ENCODE measurements at regions not wholly inside any gene's neighbourhood (a gene's known extent, or its start where the extent isn't known, plus 50 kb on each side); places are given as distances from the start of the nearest gene placed in this dataset.

- no peak for TF ChIP-seq SIN3A (IDR thresholded peaks at IDR 0.05; ENCODE audit: borderline replicate concordance, insufficient read depth, low read length)
- no peak for TF ChIP-seq TAF1 (IDR thresholded peaks at IDR 0.05; ENCODE audit: borderline replicate concordance, insufficient read depth, low read length)
- TF ChIP-seq POLR2AphosphoS5 (IDR thresholded peaks at IDR 0.05; ENCODE audit: low read depth, low read length): no peak
- TF ChIP-seq REST (IDR thresholded peaks at IDR 0.05; ENCODE audit: insufficient read depth in 1 of 2, low read depth in 2 of 2, low read length in 2 of 2): no peak
- TF ChIP-seq FOXP2 (optimal IDR thresholded peaks at IDR 0.05; ENCODE audit: borderline replicate concordance, extremely low read depth, extremely low read length, insufficient read depth): no peak
Measured at GRCh38 chr6:79330704-79331103, 96.2 kb upstream of the HMGN3 start.

DNA sequence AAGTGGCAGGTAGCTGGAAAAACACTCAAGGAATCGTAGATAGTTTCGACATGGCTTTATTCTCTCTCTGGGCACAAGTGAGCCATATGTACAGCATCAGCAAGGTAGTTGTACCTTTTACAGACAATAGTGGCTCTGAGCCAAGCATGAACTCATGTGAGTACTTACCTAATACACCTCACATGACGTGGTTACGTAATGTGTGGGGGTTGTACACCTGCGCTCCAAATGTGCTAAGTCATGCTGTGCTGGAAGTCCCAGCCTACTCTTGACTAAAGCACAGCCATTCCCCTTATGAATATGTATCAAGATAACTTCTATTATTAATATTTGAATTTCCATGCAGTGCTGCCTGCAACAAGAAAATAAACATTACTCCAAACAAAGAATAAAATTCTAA, 78.8 kb upstream of the HMGN3 start:
- no peak for TF ChIP-seq SIN3A (IDR thresholded peaks at IDR 0.05; ENCODE audit: borderline replicate concordance, insufficient read depth, low read length)
- no peak for TF ChIP-seq FOXP2 (optimal IDR thresholded peaks at IDR 0.05; ENCODE audit: borderline replicate concordance, extremely low read depth, extremely low read length, insufficient read depth)
- TF ChIP-seq REST (IDR thresholded peaks at IDR 0.05; ENCODE audit: insufficient read depth in 1 of 2, low read depth in 2 of 2, low read length in 2 of 2): no peak
- TF ChIP-seq TAF1 (IDR thresholded peaks at IDR 0.05; ENCODE audit: borderline replicate concordance, insufficient read depth, low read length): no peak

GRCh38 chr6:79307321-79308036, 73.0 kb upstream of the HMGN3 start:
- TF ChIP-seq TAF1 (IDR thresholded peaks at IDR 0.05; ENCODE audit: borderline replicate concordance, insufficient read depth, low read length): no peak
- no peak for TF ChIP-seq SIN3A (IDR thresholded peaks at IDR 0.05; ENCODE audit: borderline replicate concordance, insufficient read depth, low read length)
- TF ChIP-seq REST (IDR thresholded peaks at IDR 0.05; ENCODE audit: insufficient read depth in 1 of 2, low read depth in 2 of 2, low read length in 2 of 2): no peak
- TF ChIP-seq POLR2AphosphoS5 (IDR thresholded peaks at IDR 0.05; ENCODE audit: low read depth, low read length): no peak
- no peak for TF ChIP-seq FOXP2 (optimal IDR thresholded peaks at IDR 0.05; ENCODE audit: borderline replicate concordance, extremely low read depth, extremely low read length, insufficient read depth)

- TF ChIP-seq TAF1 (IDR thresholded peaks at IDR 0.05; ENCODE audit: borderline replicate concordance, insufficient read depth, low read length) (no peak), SIN3A (IDR thresholded peaks at IDR 0.05; ENCODE audit: borderline replicate concordance, insufficient read depth, low read length) (no peak), REST (IDR thresholded peaks at IDR 0.05; ENCODE audit: insufficient read depth in 1 of 2, low read depth in 2 of 2, low read length in 2 of 2) (no peak), FOXP2 (optimal IDR thresholded peaks at IDR 0.05; ENCODE audit: borderline replicate concordance, extremely low read depth, extremely low read length, insufficient read depth) (no peak), POLR2AphosphoS5 (IDR thresholded peaks at IDR 0.05; ENCODE audit: low read depth, low read length) (no peak)
Measured at GRCh38 chr6:79305020-79305419, 70.5 kb upstream of the HMGN3 start.

Measured in PFSK-1 (cell line).